ENCODE measurements at regions not wholly inside any gene's neighbourhood (a gene's known extent, or its start where the extent isn't known, plus 50 kb on each side); places are given as distances from the start of the nearest gene placed in this dataset.

DNA sequence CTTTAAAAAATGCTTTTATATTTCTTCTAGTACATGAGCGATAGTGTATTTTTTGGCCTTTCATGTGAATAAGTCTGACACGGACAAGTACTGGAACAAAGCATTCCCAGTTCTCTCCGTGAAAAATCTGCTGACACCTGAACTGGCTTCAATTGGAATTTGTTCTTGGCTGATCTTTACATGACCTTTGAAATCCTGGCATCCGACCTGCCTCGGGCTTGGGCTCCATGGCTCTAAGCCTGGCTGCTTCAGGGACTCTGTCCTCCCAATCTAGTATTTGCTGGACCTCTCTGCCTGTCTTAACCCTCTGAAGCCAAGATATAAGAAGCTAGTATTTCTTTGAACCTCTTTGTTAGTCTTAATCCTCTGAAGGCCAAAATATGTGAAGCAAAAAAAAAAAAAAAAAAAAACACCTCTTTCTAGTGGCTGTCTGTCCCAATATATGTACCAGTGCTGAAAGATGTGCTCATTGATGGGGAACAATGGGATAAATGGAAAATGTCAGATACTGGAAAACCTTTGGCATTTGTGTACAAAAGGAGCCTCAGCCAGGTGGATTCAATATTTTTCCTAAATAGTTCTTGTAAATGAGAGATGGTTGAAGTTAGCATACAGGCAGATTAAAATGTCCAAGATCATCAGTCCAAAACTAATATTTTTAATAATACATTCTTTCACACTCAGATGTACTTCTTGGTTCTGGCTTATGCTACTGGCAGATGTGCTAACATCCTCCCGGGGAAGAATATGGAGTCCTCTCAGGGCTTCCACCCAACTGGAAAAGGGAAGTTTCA is 470.6 kb downstream of the TUSC1 start:
- no peak overlapping the region for H3K4me3 ChIP-seq (replicated peaks in 1 of 4; ENCODE audit: control extremely low read depth in 1 of 4, insufficient read depth in 1 of 4, low read depth in 3 of 4, low read length in 4 of 4)
- no peaks in the 10 kb centered on the region for H3K9me3 ChIP-seq (ENCODE audit: control insufficient read depth, insufficient read depth, low read depth, low read length)
- no peaks in the 10 kb centered on the region for H3K4me1 ChIP-seq (ENCODE audit: control insufficient read depth, extremely low read depth, insufficient read depth, low read length)
- H3K9ac ChIP-seq (ENCODE audit: insufficient read depth, low read length), result no peak overlapping the region
- DNase-seq (ENCODE audit: low read depth in 2 of 2), result no peak
- H3K79me2 ChIP-seq (ENCODE audit: control insufficient read depth, insufficient read depth, low read length), result no peaks in the 10 kb centered on the region
- no peak overlapping the region for H3K27ac ChIP-seq (ENCODE audit: insufficient read depth, low read length)
- H2AFZ ChIP-seq (ENCODE audit: low read length), result no peak overlapping the region
- no peak overlapping the region for H3K4me2 ChIP-seq (ENCODE audit: extremely low read depth, insufficient read depth, low read length)
- no peaks in the 10 kb centered on the region for H3K27me3 ChIP-seq (ENCODE audit: control insufficient read depth, insufficient read depth, low read length)
- H3K36me3 ChIP-seq (ENCODE audit: control insufficient read depth, insufficient read depth, low read length), result no peaks in the 10 kb centered on the region
- no peaks in the 10 kb centered on the region for H4K20me1 ChIP-seq (ENCODE audit: control insufficient read depth, extremely low read depth, insufficient read depth, low read length)
- TF ChIP-seq EZH2 (IDR thresholded peaks at IDR 0.05; ENCODE audit: low read length, missing control alignments) (no peak), CTCF (conservative IDR thresholded peaks at IDR 0.05 in 1 of 2, IDR thresholded peaks at IDR 0.05 in 1 of 2; ENCODE audit: low read depth in 1 of 2, low read length in 2 of 2) (no peak)

DNA sequence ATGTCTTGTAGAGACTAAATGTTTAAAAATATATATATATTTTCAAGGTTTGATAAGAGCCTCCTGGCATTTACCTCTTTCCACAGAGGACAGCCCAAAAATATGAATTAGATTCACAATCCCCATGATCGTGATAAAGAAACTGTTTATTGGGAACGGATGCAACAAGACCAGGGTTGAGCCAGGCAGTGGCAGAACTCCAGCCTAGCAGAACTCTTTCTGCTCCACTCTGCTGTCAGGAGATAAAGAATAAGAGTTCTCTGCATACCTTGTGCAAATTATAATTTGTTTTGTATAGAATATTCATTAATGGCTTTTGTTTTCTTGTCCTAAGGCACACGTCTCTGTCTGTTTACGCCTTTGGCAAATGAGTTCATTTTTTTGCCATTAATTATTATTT is 472.2 kb downstream of the TUSC1 start:
- no peak overlapping the region for H3K4me2 ChIP-seq (ENCODE audit: extremely low read depth, insufficient read depth, low read length)
- H3K36me3 ChIP-seq (ENCODE audit: control insufficient read depth, insufficient read depth, low read length), result no peaks in the 10 kb centered on the region
- no peaks in the 10 kb centered on the region for H4K20me1 ChIP-seq (ENCODE audit: control insufficient read depth, extremely low read depth, insufficient read depth, low read length)
- H3K79me2 ChIP-seq (ENCODE audit: control insufficient read depth, insufficient read depth, low read length), result no peaks in the 10 kb centered on the region
- no peak overlapping the region for H3K9ac ChIP-seq (ENCODE audit: insufficient read depth, low read length)
- H3K27ac ChIP-seq (ENCODE audit: insufficient read depth, low read length), result no peak overlapping the region
- no peak overlapping the region for H3K4me3 ChIP-seq (replicated peaks in 1 of 4; ENCODE audit: control extremely low read depth in 1 of 4, insufficient read depth in 1 of 4, low read depth in 3 of 4, low read length in 4 of 4)
- TF ChIP-seq EZH2 (IDR thresholded peaks at IDR 0.05; ENCODE audit: low read length, missing control alignments), result no peak
- no peak for TF ChIP-seq CTCF (conservative IDR thresholded peaks at IDR 0.05 in 1 of 2, IDR thresholded peaks at IDR 0.05 in 1 of 2; ENCODE audit: low read depth in 1 of 2, low read length in 2 of 2)
- H2AFZ ChIP-seq (ENCODE audit: low read length), result no peak overlapping the region
- no peaks in the 10 kb centered on the region for H3K9me3 ChIP-seq (ENCODE audit: control insufficient read depth, insufficient read depth, low read depth, low read length)
- no peaks in the 10 kb centered on the region for H3K4me1 ChIP-seq (ENCODE audit: control insufficient read depth, extremely low read depth, insufficient read depth, low read length)
- no peak for DNase-seq (ENCODE audit: low read depth in 2 of 2)
- H3K27me3 ChIP-seq (ENCODE audit: control insufficient read depth, insufficient read depth, low read length), result no peaks in the 10 kb centered on the region

DNA sequence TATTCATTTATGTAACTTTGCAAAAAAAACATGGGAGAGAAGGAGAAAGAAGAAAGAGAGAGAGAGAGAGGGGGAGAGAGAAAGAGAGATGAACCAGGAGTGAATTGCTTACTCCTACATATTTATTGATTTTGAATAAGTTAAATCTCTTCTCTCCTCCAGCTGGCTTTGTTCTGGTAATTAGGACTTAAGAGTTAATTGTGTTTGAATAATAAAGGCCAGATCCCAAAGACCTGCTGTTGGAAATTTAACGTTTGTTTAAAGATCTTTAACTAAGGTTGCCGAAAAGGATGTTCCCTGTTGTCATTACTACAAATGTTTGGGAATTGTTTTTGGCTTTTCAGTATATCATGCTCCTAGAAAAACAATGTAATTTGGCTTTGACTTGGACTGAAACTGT is 473.0 kb downstream of the TUSC1 start:
- Histone ChIP-seq H4K20me1 (ENCODE audit: control insufficient read depth, extremely low read depth, insufficient read depth, low read length) (no peaks in the 10 kb centered on the region), H3K36me3 (ENCODE audit: control insufficient read depth, insufficient read depth, low read length) (no peaks in the 10 kb centered on the region), H3K27ac (ENCODE audit: insufficient read depth, low read length) (no peak overlapping the region), H3K9me3 (ENCODE audit: control insufficient read depth, insufficient read depth, low read depth, low read length) (no peaks in the 10 kb centered on the region), H3K79me2 (ENCODE audit: control insufficient read depth, insufficient read depth, low read length) (no peaks in the 10 kb centered on the region), H2AFZ (ENCODE audit: low read length) (no peak overlapping the region), H3K9ac (ENCODE audit: insufficient read depth, low read length) (no peak overlapping the region), H3K27me3 (ENCODE audit: control insufficient read depth, insufficient read depth, low read length) (no peaks in the 10 kb centered on the region), H3K4me3 (replicated peaks in 1 of 4; ENCODE audit: control extremely low read depth in 1 of 4, insufficient read depth in 1 of 4, low read depth in 3 of 4, low read length in 4 of 4) (no peak overlapping the region), H3K4me2 (ENCODE audit: extremely low read depth, insufficient read depth, low read length) (no peak overlapping the region), H3K4me1 (ENCODE audit: control insufficient read depth, extremely low read depth, insufficient read depth, low read length) (no peaks in the 10 kb centered on the region)
- DNase-seq (ENCODE audit: low read depth in 2 of 2), result no peak
- TF ChIP-seq CTCF (conservative IDR thresholded peaks at IDR 0.05 in 1 of 2, IDR thresholded peaks at IDR 0.05 in 1 of 2; ENCODE audit: low read depth in 1 of 2, low read length in 2 of 2), result no peak
- TF ChIP-seq EZH2 (IDR thresholded peaks at IDR 0.05; ENCODE audit: low read length, missing control alignments), result no peak
